ENCODE measurements at regions not wholly inside any gene's neighbourhood (a gene's known extent, or its start where the extent isn't known, plus 50 kb on each side); places are given as distances from the start of the nearest gene placed in this dataset.

- Histone ChIP-seq H3K36me3 (no peaks in the 10 kb centered on the region), H3K4me3 (ENCODE audit: low read depth, low read length) (no peak overlapping the region), H3K4me1 (no peaks in the 10 kb centered on the region; the same call in 1 of the 2 replicates), H3K27me3 (no peaks in the 10 kb centered on the region), H3K9me3 (no peaks in the 10 kb centered on the region)
- DNase-seq, result peak; percentile 46
- TF ChIP-seq CTCF (IDR thresholded peaks at IDR 0.05; ENCODE audit: low read depth, low read length), result no peak
These were observed 58.8 kb upstream of the ATP6AP2 start for GRCh38 chrX:40521868-40522450.

- DNase-seq, result no peak
- H3K4me3 ChIP-seq (ENCODE audit: low read depth, low read length), result no peak overlapping the region
- no peak for TF ChIP-seq CTCF (IDR thresholded peaks at IDR 0.05; ENCODE audit: low read depth, low read length)
These were observed 66.4 kb upstream of the ATP6AP2 start for GRCh38 chrX:40514376-40514775.

GRCh38 chrX:40513835-40514234 is 66.9 kb upstream of the ATP6AP2 start:
- H3K27me3 ChIP-seq, result no peaks in the 10 kb centered on the region
- no peak for DNase-seq
- H3K4me1 ChIP-seq, result no peaks in the 10 kb centered on the region
- H3K36me3 ChIP-seq, result no peaks in the 10 kb centered on the region
- no peak overlapping the region for H3K4me3 ChIP-seq (ENCODE audit: low read depth, low read length)
- H3K9me3 ChIP-seq, result no peaks in the 10 kb centered on the region
- TF ChIP-seq CTCF (IDR thresholded peaks at IDR 0.05; ENCODE audit: low read depth, low read length), result no peak

More at GRCh38 chrX:40514376-40514775, 66.4 kb upstream of the ATP6AP2 start:
- no peaks in the 10 kb centered on the region for H3K36me3 ChIP-seq
- H3K4me1 ChIP-seq, result no peaks in the 10 kb centered on the region
- H3K9me3 ChIP-seq, result no peaks in the 10 kb centered on the region
- no peaks in the 10 kb centered on the region for H3K27me3 ChIP-seq

- H3K27me3 ChIP-seq, result no peaks in the 10 kb centered on the region
- no peaks in the 10 kb centered on the region for H3K9me3 ChIP-seq
- H3K4me1 ChIP-seq, result no peaks in the 10 kb centered on the region
- no peak overlapping the region for H3K4me3 ChIP-seq (ENCODE audit: low read depth, low read length)
- no peak for TF ChIP-seq CTCF (IDR thresholded peaks at IDR 0.05; ENCODE audit: low read depth, low read length)
- H3K36me3 ChIP-seq, result no peaks in the 10 kb centered on the region
- DNase-seq, result no peak
These were observed 67.8 kb upstream of the ATP6AP2 start for GRCh38 chrX:40513012-40513411.

- Histone ChIP-seq H3K4me3 (ENCODE audit: low read depth, low read length) (no peak overlapping the region), H3K27me3 (no peaks in the 10 kb centered on the region), H3K9me3 (no peaks in the 10 kb centered on the region), H3K36me3 (no peaks in the 10 kb centered on the region), H3K4me1 (no peaks in the 10 kb centered on the region)
- no peak for DNase-seq
- TF ChIP-seq CTCF (IDR thresholded peaks at IDR 0.05; ENCODE audit: low read depth, low read length), result no peak
These were observed 69.5 kb upstream of the ATP6AP2 start for GRCh38 chrX:40511258-40511657.

GRCh38 chrX:40508560-40508959 is 72.2 kb upstream of the ATP6AP2 start:
- no peak for DNase-seq
- TF ChIP-seq CTCF (IDR thresholded peaks at IDR 0.05; ENCODE audit: low read depth, low read length), result no peak
- Histone ChIP-seq H3K4me3 (ENCODE audit: low read depth, low read length) (no peak overlapping the region), H3K9me3 (no peaks in the 10 kb centered on the region), H3K36me3 (no peaks in the 10 kb centered on the region), H3K27me3 (no peaks in the 10 kb centered on the region), H3K4me1 (no peaks in the 10 kb centered on the region)

All from BE2C (cell line).